ENCODE measurements at regions not wholly inside any gene's neighbourhood (a gene's known extent, or its start where the extent isn't known, plus 50 kb on each side); places are given as distances from the start of the nearest gene placed in this dataset.

GRCh38 chr1:187517546-187517945 lies 688.8 kb downstream of the PLA2G4A start:
- no peaks in the 10 kb centered on the region for H3K27me3 Mint-ChIP-seq
- DNase-seq (ENCODE audit: extremely low spot score, unreplicated experiment), result no peak
- TF ChIP-seq CTCF (conservative IDR thresholded peaks at IDR 0.05), result no peak
- no peak overlapping the region for H3K4me3 Mint-ChIP-seq
- H3K9me3 Mint-ChIP-seq, result no peaks in the 10 kb centered on the region
- H3K36me3 Mint-ChIP-seq, result no peaks in the 10 kb centered on the region
- H3K4me1 Mint-ChIP-seq (ENCODE audit: unreplicated experiment), result peaks cover 5% of the 10 kb centered on the region
- H3K27ac Mint-ChIP-seq, result no peak overlapping the region

- Mint-ChIP-seq H3K27me3 (no peaks in the 10 kb centered on the region), H3K4me3 (no peak overlapping the region), H3K27ac (no peak overlapping the region), H3K9me3 (no peaks in the 10 kb centered on the region), H3K4me1 (ENCODE audit: unreplicated experiment) (no peaks in the 10 kb centered on the region), H3K36me3 (no peaks in the 10 kb centered on the region)
- DNase-seq (ENCODE audit: extremely low spot score, unreplicated experiment), result no peak
- TF ChIP-seq CTCF (conservative IDR thresholded peaks at IDR 0.05), result no peak
These were observed 698.6 kb downstream of the PLA2G4A start for GRCh38 chr1:187527346-187527745.

GRCh38 chr1:187537936-187538335 lies 709.2 kb downstream of the PLA2G4A start:
- no peak overlapping the region for H3K27ac Mint-ChIP-seq
- no peaks in the 10 kb centered on the region for H3K9me3 Mint-ChIP-seq
- H3K4me1 Mint-ChIP-seq (ENCODE audit: unreplicated experiment), result no peaks in the 10 kb centered on the region
- no peak for DNase-seq (ENCODE audit: extremely low spot score, unreplicated experiment)
- no peak overlapping the region for H3K4me3 Mint-ChIP-seq
- H3K27me3 Mint-ChIP-seq, result no peaks in the 10 kb centered on the region
- no peaks in the 10 kb centered on the region for H3K36me3 Mint-ChIP-seq
- TF ChIP-seq CTCF (conservative IDR thresholded peaks at IDR 0.05), result no peak

- no peak overlapping the region for H3K4me3 Mint-ChIP-seq
- no peak for TF ChIP-seq CTCF (conservative IDR thresholded peaks at IDR 0.05)
- no peak for DNase-seq (ENCODE audit: extremely low spot score, unreplicated experiment)
- no peak overlapping the region for H3K27ac Mint-ChIP-seq
- no peaks in the 10 kb centered on the region for H3K4me1 Mint-ChIP-seq (ENCODE audit: unreplicated experiment)
- H3K9me3 Mint-ChIP-seq, result no peaks in the 10 kb centered on the region
- no peaks in the 10 kb centered on the region for H3K36me3 Mint-ChIP-seq
- no peaks in the 10 kb centered on the region for H3K27me3 Mint-ChIP-seq
These were observed 720.8 kb downstream of the PLA2G4A start for GRCh38 chr1:187549540-187549939.

- no peaks in the 10 kb centered on the region for H3K27me3 Mint-ChIP-seq
- H3K4me1 Mint-ChIP-seq (ENCODE audit: unreplicated experiment), result no peaks in the 10 kb centered on the region
- DNase-seq (ENCODE audit: extremely low spot score, unreplicated experiment), result no peak
- H3K36me3 Mint-ChIP-seq, result no peaks in the 10 kb centered on the region
- H3K4me3 Mint-ChIP-seq, result no peak overlapping the region
- H3K9me3 Mint-ChIP-seq, result no peaks in the 10 kb centered on the region
- H3K27ac Mint-ChIP-seq, result no peak overlapping the region
- TF ChIP-seq CTCF (conservative IDR thresholded peaks at IDR 0.05), result no peak
These were observed 722.3 kb downstream of the PLA2G4A start for GRCh38 chr1:187551061-187551460.

- Mint-ChIP-seq H3K9me3 (peaks cover 6% of the 10 kb centered on the region), H3K27me3 (no peaks in the 10 kb centered on the region), H3K4me1 (ENCODE audit: unreplicated experiment) (no peaks in the 10 kb centered on the region), H3K27ac (no peak overlapping the region), H3K36me3 (no peaks in the 10 kb centered on the region), H3K4me3 (no peak overlapping the region)
- no peak for DNase-seq (ENCODE audit: extremely low spot score, unreplicated experiment)
- TF ChIP-seq CTCF (conservative IDR thresholded peaks at IDR 0.05), result no peak
These were observed 734.4 kb downstream of the PLA2G4A start for GRCh38 chr1:187563191-187563590.

Data from type B pancreatic cell (in vitro differentiated cells).